Cardiac fibroblast (primary cell): ENCODE measurements at regions not wholly inside any gene's neighbourhood (a gene's known extent, or its start where the extent isn't known, plus 50 kb on each side); places are given as distances from the start of the nearest gene placed in this dataset.

Experiments used
- DNase-seq, 2 donors: peaks; one replicate each; pipeline versions ENCODE4 v3.0.0 to v3.0.0-alpha.2; 2010; ENCODE audit warnings: low read depth in 2 of 2
- H3K4me3 ChIP-seq, 2 donors: replicated peaks in 1 of 2; 1 replicate in 1 of 2; 2 replicates in 1 of 2; pipeline ENCODE4 v1.5.1; 2011; ENCODE audit warnings: low read depth in 2 of 2, low read length in 2 of 2, mild to moderate bottlenecking in 2 of 2, moderate library complexity in 1 of 2
- TF ChIP-seq, protein P1 (sequence below): IDR thresholded peaks from one replicate; pipeline ENCODE4 v1.5.1; 2011; ENCODE audit warnings: low read depth, mild to moderate bottlenecking, low read length, inconsistent platforms

- H3K4me3 ChIP-seq, result no peak overlapping the region
- TF ChIP-seq, protein P1, sequence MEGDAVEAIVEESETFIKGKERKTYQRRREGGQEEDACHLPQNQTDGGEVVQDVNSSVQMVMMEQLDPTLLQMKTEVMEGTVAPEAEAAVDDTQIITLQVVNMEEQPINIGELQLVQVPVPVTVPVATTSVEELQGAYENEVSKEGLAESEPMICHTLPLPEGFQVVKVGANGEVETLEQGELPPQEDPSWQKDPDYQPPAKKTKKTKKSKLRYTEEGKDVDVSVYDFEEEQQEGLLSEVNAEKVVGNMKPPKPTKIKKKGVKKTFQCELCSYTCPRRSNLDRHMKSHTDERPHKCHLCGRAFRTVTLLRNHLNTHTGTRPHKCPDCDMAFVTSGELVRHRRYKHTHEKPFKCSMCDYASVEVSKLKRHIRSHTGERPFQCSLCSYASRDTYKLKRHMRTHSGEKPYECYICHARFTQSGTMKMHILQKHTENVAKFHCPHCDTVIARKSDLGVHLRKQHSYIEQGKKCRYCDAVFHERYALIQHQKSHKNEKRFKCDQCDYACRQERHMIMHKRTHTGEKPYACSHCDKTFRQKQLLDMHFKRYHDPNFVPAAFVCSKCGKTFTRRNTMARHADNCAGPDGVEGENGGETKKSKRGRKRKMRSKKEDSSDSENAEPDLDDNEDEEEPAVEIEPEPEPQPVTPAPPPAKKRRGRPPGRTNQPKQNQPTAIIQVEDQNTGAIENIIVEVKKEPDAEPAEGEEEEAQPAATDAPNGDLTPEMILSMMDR, result no peak
- no peak for DNase-seq
These were observed 300.1 kb downstream of the PTEN start for GRCh38 chr10:88163572-88163971.

- H3K4me3 ChIP-seq, result no peak overlapping the region
- TF ChIP-seq, protein P1, result no peak
- DNase-seq, result no peak
These were observed 301.0 kb downstream of the PTEN start for GRCh38 chr10:88164471-88164870.

- DNase-seq, result peak; percentile 41 to 68
- TF ChIP-seq, protein P1, result no peak
- no peak overlapping the region for H3K4me3 ChIP-seq
These were observed 302.4 kb downstream of the PTEN start for GRCh38 chr10:88165849-88166271.

- H3K4me3 ChIP-seq, result no peak overlapping the region
- DNase-seq, result no peak
- TF ChIP-seq, protein P1, result no peak
These were observed 305.0 kb downstream of the PTEN start for GRCh38 chr10:88168171-88169036.

DNA sequence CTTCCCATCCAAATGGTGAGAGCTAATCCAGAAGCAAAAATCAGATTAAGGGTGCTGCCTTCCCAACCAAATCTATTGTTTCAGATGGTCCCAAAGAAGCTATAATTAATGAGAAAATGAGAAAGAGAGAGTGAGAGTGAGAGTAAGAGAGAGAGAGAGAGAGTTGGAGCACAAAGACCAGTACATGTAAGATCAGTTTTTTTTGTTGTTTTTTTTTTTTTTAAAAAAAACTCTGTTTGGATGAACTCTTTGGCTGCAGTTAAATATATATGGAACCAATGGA is 305.6 kb downstream of the PTEN start:
- no peak for DNase-seq
- TF ChIP-seq, protein P1, result no peak
- H3K4me3 ChIP-seq, result no peak overlapping the region

DNA sequence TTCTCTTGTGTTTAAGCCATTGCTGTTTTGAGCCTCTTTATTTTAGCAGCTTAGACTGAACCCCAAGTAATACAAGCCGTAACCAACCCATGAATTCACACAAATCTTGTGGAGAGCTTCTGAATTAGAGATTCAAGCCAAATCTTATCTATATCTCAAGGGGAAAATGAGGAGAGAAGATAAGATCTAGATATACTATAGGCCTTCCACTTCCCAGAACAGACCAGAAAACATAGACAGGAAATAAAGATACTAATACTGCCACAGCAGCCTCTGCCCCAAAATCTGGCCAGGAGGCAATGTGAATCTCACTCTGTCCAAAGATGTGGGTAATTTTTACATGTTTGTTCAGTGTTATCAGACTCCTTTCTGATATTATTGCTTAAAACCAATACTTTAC is 307.2 kb downstream of the PTEN start:
- no peak overlapping the region for H3K4me3 ChIP-seq
- no peak for DNase-seq
- TF ChIP-seq, protein P1, result no peak

- no peak for DNase-seq
- H3K4me3 ChIP-seq, result no peak overlapping the region
- TF ChIP-seq, protein P1, result no peak
These were observed 308.7 kb downstream of the PTEN start for GRCh38 chr10:88172159-88172558.
